GM10248 (cell line): ENCODE measurements at regions not wholly inside any gene's neighbourhood (a gene's known extent, or its start where the extent isn't known, plus 50 kb on each side); places are given as distances from the start of the nearest gene placed in this dataset.

Experiments used
- CTCF ChIA-PET: fragments of 300-600 bp; sonication (Branson Sonifier 250); formaldehyde crosslinking; extraction: SDS; loops from one replicate; lab custom pipeline; 2021; ENCODE audit warnings: antibody characterized with exemption; lab: Yijun Ruan, JAX
- POLR2A ChIA-PET: fragments of 350-650 bp; sonication (Branson Sonifier 250); formaldehyde crosslinking; extraction: SDS; loops from one replicate; lab custom pipeline; 2020; ENCODE audit warnings: antibody characterized with exemption; lab: Yijun Ruan, JAX
- DNase-seq: peaks from one replicate; pipeline ENCODE4 v3.0.0; 2012; ENCODE audit errors: extremely low spot score
- TF ChIP-seq, protein P1 (sequence below): IDR thresholded peaks from 2 replicates; pipeline ENCODE4 v1.5.1; 2012; ENCODE audit warnings: mild to moderate bottlenecking, low read depth; ENCODE audit errors: extremely low read depth, missing control alignments, control extremely low read depth

GRCh38 chr1:14438127-14438769 is 160.2 kb upstream of the KAZN start:
- ChIA-PET CTCF (interaction anchor here (0.8 to 1.6 kb wide), 2 partner anchors 13 to 133 kb away, joined by 3 read pairs; no protein-coding TSS in a partner anchor), POLR2A (no interaction called here)
- TF ChIP-seq, protein P1, sequence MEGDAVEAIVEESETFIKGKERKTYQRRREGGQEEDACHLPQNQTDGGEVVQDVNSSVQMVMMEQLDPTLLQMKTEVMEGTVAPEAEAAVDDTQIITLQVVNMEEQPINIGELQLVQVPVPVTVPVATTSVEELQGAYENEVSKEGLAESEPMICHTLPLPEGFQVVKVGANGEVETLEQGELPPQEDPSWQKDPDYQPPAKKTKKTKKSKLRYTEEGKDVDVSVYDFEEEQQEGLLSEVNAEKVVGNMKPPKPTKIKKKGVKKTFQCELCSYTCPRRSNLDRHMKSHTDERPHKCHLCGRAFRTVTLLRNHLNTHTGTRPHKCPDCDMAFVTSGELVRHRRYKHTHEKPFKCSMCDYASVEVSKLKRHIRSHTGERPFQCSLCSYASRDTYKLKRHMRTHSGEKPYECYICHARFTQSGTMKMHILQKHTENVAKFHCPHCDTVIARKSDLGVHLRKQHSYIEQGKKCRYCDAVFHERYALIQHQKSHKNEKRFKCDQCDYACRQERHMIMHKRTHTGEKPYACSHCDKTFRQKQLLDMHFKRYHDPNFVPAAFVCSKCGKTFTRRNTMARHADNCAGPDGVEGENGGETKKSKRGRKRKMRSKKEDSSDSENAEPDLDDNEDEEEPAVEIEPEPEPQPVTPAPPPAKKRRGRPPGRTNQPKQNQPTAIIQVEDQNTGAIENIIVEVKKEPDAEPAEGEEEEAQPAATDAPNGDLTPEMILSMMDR = no peak
- DNase-seq = no peak

DNA sequence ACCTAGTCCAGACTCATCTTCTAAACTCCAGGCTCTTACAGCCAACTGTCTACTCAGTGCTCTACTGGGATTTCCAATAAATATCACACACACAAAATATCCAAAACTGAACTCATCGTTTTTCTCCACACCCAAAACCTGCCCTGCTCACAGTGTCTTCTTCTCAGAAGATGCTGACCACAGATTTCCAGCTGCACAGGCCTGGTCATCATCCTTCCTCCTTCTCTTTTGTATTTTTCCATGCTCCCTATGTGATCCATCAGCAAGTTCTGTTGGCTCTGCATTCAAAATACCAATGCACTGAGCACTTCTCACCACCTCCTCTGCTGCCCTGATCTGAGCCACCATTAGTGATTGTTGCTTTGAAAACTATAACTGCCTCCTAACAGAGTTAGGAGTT is 159.5 kb upstream of the KAZN start:
- POLR2A ChIA-PET = no interaction called here
- TF ChIP-seq, protein P1 = no peak
- no peak for DNase-seq
- CTCF ChIA-PET = interaction anchor here (1.0 to 1.6 kb wide), 2 partner anchors 9 to 14 kb away, joined by 3 read pairs; no protein-coding TSS in a partner anchor

DNA sequence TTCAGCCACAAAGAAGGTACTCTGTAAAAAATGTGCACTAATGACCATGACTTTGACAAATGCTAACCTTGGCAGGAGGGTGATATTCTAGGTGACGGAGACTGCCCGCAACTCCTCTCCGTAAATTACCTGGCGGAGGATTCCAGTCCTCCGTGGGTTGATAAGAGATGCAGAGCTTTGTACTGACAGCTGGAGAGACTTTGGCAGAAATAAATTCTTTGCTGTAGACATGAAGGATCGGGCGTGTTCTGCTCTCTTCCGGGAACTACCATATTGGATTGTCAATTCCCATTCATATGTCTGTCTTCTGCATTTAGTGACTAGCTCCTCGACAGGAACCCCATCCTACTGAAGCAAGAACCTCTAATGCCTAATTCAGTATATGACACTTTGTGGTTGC is 158.3 kb upstream of the KAZN start:
- DNase-seq = no peak
- ChIA-PET POLR2A (no interaction called here), CTCF (no interaction called here)
- TF ChIP-seq, protein P1 = no peak

GRCh38 chr1:14440731-14441130 is 157.8 kb upstream of the KAZN start:
- POLR2A ChIA-PET = no interaction called here
- CTCF ChIA-PET = no interaction called here
- TF ChIP-seq, protein P1 = no peak
- no peak for DNase-seq

DNA sequence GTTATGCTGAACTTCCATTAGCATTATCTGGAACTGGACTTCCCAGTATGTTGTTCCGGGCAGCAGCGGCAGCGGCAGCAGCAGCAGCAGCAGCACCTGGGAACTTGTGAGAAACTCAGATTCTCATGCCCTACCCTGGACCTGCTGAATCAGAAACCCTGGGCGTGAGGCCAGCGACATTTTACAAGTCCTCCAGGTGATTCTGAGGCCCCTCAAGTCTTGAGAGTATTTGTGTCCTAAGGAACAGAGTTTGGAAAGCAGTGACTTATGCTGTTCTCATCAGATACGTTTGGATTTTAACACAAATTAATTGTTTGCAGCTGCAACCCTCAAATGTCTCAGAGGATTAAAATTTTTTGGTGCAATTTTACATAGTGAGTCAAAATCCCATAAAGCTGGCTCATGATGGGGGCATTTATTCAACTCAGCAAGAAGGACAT is 157.2 kb upstream of the KAZN start:
- ChIA-PET POLR2A (no interaction called here), CTCF (no interaction called here)
- TF ChIP-seq, protein P1 = no peak
- no peak for DNase-seq

DNA sequence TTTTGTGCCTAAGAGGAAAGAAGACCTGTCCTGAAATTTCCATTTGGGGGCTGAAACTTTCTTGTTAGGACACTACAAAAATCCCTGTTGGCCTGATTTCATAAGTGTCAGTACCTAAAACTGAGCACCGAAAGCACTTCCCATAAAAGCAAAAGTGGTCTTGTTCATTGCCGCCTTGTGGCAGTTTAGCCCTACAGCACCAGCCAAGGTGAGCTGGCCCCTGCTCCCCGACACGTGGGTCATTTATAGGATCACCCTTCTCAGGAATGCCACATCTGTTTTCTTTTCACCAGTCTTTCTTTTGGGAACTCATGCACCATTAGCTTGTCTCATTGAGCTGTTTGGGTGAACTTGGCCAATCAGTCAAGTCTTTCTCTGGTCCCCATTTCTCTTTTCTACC is 155.8 kb upstream of the KAZN start:
- TF ChIP-seq, protein P1 = no peak
- DNase-seq = no peak
- ChIA-PET POLR2A (no interaction called here), CTCF (no interaction called here)
